Neural progenitor cell (in vitro differentiated cells): ENCODE measurements at regions not wholly inside any gene's neighbourhood (a gene's known extent, or its start where the extent isn't known, plus 50 kb on each side); places are given as distances from the start of the nearest gene placed in this dataset.

Experiments used
- DNase-seq: peaks from one replicate; pipeline ENCODE4 v3.0.0-alpha.2; 2016; ENCODE audit warnings: low spot score
- H2AFZ ChIP-seq: fragments of 200-600 bp; sonication (generic); replicated peaks from 2 replicates; pipeline ENCODE4 v1.6.1; 2016; ENCODE audit warnings: antibody characterized with exemption
- H3F3A ChIP-seq: fragments of 200-600 bp; sonication (generic); 2 replicates; pipeline ENCODE4 v1.6.1; 2016; ENCODE audit warnings: antibody characterized with exemption, low read depth
- H3K27ac ChIP-seq: fragments of 200-600 bp; sonication (generic); 2 replicates; pipeline ENCODE4 v1.5.1; 2016; ENCODE audit warnings: mild to moderate bottlenecking
- H3K27me3 ChIP-seq: fragments of 200-600 bp; sonication (generic); 2 replicates; pipeline ENCODE4 v1.6.1; 2016; ENCODE audit warnings: mild to moderate bottlenecking, moderate library complexity
- H3K36me3 ChIP-seq: fragments of 200-600 bp; sonication (generic); 2 replicates; pipeline ENCODE4 v1.5.1; 2016
- H3K4me1 ChIP-seq: fragments of 200-600 bp; sonication (generic); 2 replicates; pipeline ENCODE4 v1.6.1; 2016; ENCODE audit warnings: mixed run types
- H3K4me2 ChIP-seq: fragments of 200-600 bp; sonication (generic); 2 replicates; pipeline ENCODE4 v1.6.1; 2016
- H3K4me3 ChIP-seq: fragments of 200-600 bp; sonication (generic); 2 replicates; pipeline ENCODE4 v1.5.1; 2016
- H3K79me2 ChIP-seq: fragments of 200-600 bp; sonication (generic); 2 replicates; pipeline ENCODE4 v1.6.1; 2016; ENCODE audit warnings: low read depth
- H3K9ac ChIP-seq: fragments of 200-600 bp; sonication (generic); 2 replicates; pipeline ENCODE4 v1.6.1; 2016
- H3K9me3 ChIP-seq: fragments of 200-600 bp; sonication (generic); 2 replicates; pipeline ENCODE4 v1.5.1; 2016; ENCODE audit warnings: low read depth
- H4K20me1 ChIP-seq: fragments of 200-600 bp; sonication (generic); 2 replicates; pipeline ENCODE4 v1.6.1; 2016; ENCODE audit warnings: low read depth
- H3K27ac Mint-ChIP-seq: 3 replicates; pipeline ENCODE4 v1.8.0; 2021; ENCODE audit warnings: mixed read lengths
- H3K27me3 Mint-ChIP-seq: 2 replicates; pipeline ENCODE4 v1.8.0; 2022; ENCODE audit warnings: low read depth, mild to moderate bottlenecking, inconsistent platforms, moderate library complexity, mixed read lengths; ENCODE audit not compliant: insufficient read depth
- H3K36me3 Mint-ChIP-seq: 3 replicates; pipeline ENCODE4 v1.8.0; 2021; ENCODE audit warnings: mixed read lengths
- H3K4me1 Mint-ChIP-seq: 3 replicates; pipeline ENCODE4 v1.8.0; 2021; ENCODE audit warnings: mixed read lengths
- H3K4me3 Mint-ChIP-seq: 3 replicates; pipeline ENCODE4 v1.8.0; 2021; ENCODE audit warnings: mild to moderate bottlenecking, moderate library complexity, mixed read lengths
- H3K9me3 Mint-ChIP-seq: 3 replicates; pipeline ENCODE4 v1.8.0; 2020; ENCODE audit warnings: mixed read lengths
- EZH2 ChIP-seq: fragments of 200-600 bp; sonication (generic); IDR thresholded peaks from 2 replicates; pipeline ENCODE4 v1.6.1; 2017; ENCODE audit warnings: antibody characterized with exemption, mild to moderate bottlenecking, moderate library complexity
- EZH2phosphoT487 ChIP-seq: fragments of 200-600 bp; sonication (generic); IDR thresholded peaks from 2 replicates; pipeline ENCODE4 v1.6.1; 2017; ENCODE audit warnings: antibody characterized with exemption
- TF ChIP-seq, protein P1 (sequence below): fragments of 200-600 bp; sonication (generic); IDR thresholded peaks from 2 replicates; pipeline ENCODE4 v1.5.1; 2017; ENCODE audit warnings: antibody characterized with exemption, mild to moderate bottlenecking

DNA sequence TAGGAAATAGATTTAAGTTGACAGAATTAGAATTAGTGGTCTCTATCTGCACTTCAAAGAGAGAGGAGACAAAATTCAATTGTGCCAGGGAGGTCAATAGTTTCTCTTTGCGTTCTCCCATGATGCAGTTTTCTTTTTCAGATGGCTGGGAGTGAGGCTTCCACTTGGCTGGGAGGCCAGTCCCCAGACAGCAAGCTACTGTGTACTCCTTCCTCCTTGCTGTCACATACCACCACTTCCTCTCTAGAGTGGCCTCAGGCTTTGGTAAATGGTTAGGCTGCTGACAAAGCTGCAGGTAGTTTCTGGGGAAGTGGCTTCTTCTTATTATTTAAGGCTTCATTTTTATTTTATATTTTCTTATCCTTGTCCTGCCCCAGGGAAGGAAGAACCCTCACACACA is 106.2 kb upstream of the HS3ST4 start:
- Mint-ChIP-seq H3K36me3 (no peaks in the 10 kb centered on the region), H3K27ac (no peak overlapping the region), H3K4me1 (no peaks in the 10 kb centered on the region), H3K9me3 (peaks cover 2% of the 10 kb centered on the region), H3K27me3 (peaks cover 3% of the 10 kb centered on the region), H3K4me3 (no peak overlapping the region)
- no peak overlapping the region for H2AFZ ChIP-seq
- H3K4me3 ChIP-seq, result no peak overlapping the region
- no peak for DNase-seq
- H3K4me2 ChIP-seq, result no peak overlapping the region
- H3K27ac ChIP-seq, result no peak overlapping the region
- H3F3A ChIP-seq, result no peaks in the 10 kb centered on the region
- no peaks in the 10 kb centered on the region for H3K4me1 ChIP-seq
- no peaks in the 10 kb centered on the region for H3K36me3 ChIP-seq
- H3K27me3 ChIP-seq, result no peaks in the 10 kb centered on the region
- no peaks in the 10 kb centered on the region for H3K9me3 ChIP-seq
- H3K9ac ChIP-seq, result no peak overlapping the region
- TF ChIP-seq EZH2phosphoT487, result no peak
- no peak for TF ChIP-seq EZH2
- TF ChIP-seq, protein P1, sequence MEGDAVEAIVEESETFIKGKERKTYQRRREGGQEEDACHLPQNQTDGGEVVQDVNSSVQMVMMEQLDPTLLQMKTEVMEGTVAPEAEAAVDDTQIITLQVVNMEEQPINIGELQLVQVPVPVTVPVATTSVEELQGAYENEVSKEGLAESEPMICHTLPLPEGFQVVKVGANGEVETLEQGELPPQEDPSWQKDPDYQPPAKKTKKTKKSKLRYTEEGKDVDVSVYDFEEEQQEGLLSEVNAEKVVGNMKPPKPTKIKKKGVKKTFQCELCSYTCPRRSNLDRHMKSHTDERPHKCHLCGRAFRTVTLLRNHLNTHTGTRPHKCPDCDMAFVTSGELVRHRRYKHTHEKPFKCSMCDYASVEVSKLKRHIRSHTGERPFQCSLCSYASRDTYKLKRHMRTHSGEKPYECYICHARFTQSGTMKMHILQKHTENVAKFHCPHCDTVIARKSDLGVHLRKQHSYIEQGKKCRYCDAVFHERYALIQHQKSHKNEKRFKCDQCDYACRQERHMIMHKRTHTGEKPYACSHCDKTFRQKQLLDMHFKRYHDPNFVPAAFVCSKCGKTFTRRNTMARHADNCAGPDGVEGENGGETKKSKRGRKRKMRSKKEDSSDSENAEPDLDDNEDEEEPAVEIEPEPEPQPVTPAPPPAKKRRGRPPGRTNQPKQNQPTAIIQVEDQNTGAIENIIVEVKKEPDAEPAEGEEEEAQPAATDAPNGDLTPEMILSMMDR, result no peak
- H3K79me2 ChIP-seq, result no peaks in the 10 kb centered on the region
- no peaks in the 10 kb centered on the region for H4K20me1 ChIP-seq

DNA sequence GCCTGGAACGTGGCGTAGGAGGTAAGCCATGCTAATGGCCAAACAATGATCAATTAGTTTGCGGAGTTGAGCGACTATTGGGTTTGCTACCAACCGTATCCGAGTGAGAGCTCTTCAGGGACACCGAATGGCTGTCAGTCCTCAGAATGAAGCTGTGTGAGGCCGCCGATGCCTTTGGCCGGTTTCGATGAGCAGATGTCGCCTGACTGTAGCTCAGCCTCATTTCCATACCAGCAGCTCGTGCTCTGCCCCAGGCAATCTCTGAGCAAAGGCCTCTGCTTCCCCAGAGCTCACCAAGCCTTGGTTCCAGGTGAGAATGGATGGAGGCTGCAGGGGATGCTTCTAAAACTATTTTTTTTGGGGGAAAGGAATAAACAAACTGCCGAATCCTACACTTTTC is 111.7 kb upstream of the HS3ST4 start:
- no peak overlapping the region for H3K27ac ChIP-seq

DNA sequence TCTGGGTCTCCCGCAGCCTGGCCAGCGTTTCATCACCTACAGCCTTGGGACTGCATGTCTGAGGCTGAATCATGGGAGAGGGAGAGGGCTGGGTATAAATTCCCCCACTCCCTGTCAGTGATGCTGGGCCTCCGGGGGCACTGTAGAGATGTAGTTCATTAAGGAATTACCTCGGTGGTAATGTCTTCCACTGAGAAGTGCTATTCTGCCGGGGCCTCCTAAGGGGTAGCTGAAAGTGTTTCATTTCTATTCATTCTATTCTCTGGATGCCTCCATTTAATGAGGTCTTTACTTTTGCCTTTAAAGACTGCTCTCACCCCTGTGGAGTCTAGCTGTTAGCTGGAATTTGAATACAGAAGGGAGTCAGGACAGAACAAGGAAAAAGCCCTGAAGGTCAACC is 116.4 kb upstream of the HS3ST4 start:
- TF ChIP-seq, protein P1, result peak; percentile 37
- no peak for TF ChIP-seq EZH2
- TF ChIP-seq EZH2phosphoT487, result peak; percentile 89
- H3K27ac ChIP-seq, result no peak overlapping the region
- peaks cover 10% of the 10 kb centered on the region for H3K4me1 ChIP-seq
- no peak overlapping the region for H3K4me3 ChIP-seq
- H3K27me3 ChIP-seq, result no peaks in the 10 kb centered on the region
- H3K27me3 Mint-ChIP-seq, result peaks cover 20% of the 10 kb centered on the region
- H3K4me2 ChIP-seq, result peak overlapping the region; percentile 49
- no peaks in the 10 kb centered on the region for H3K79me2 ChIP-seq
- DNase-seq, result peak; percentile 89
- H3K36me3 ChIP-seq, result no peaks in the 10 kb centered on the region
- H3K4me3 Mint-ChIP-seq, result no peak overlapping the region
- H3K4me1 Mint-ChIP-seq, result peaks cover 16% of the 10 kb centered on the region
- no peak overlapping the region for H3K27ac Mint-ChIP-seq
- no peak overlapping the region for H3K9ac ChIP-seq
- H2AFZ ChIP-seq, result no peak overlapping the region
- H3F3A ChIP-seq, result peaks cover 29% of the 10 kb centered on the region
- no peaks in the 10 kb centered on the region for H4K20me1 ChIP-seq
- H3K9me3 Mint-ChIP-seq, result peaks cover 14% of the 10 kb centered on the region
- no peaks in the 10 kb centered on the region for H3K36me3 Mint-ChIP-seq
- peaks cover 8% of the 10 kb centered on the region for H3K9me3 ChIP-seq

More for the DNA sequence above, 111.7 kb upstream of the HS3ST4 start:
- Mint-ChIP-seq H3K27ac (no peak overlapping the region), H3K4me3 (no peak overlapping the region), H3K36me3 (no peaks in the 10 kb centered on the region), H3K27me3 (peaks cover 16% of the 10 kb centered on the region), H3K4me1 (peaks cover 13% of the 10 kb centered on the region), H3K9me3 (peaks cover 17% of the 10 kb centered on the region)
- Histone ChIP-seq H3K79me2 (no peaks in the 10 kb centered on the region), H3K4me2 (no peak overlapping the region), H3K9me3 (peaks cover 8% of the 10 kb centered on the region), H2AFZ (no peak overlapping the region), H3K36me3 (no peaks in the 10 kb centered on the region), H3K27me3 (no peaks in the 10 kb centered on the region), H4K20me1 (no peaks in the 10 kb centered on the region), H3K9ac (no peak overlapping the region), H3K4me1 (peaks cover 2% of the 10 kb centered on the region), H3F3A (peaks cover 21% of the 10 kb centered on the region), H3K4me3 (no peak overlapping the region)
- TF ChIP-seq, protein P1, result no peak
- TF ChIP-seq EZH2 (no peak), EZH2phosphoT487 (no peak)
- no peak for DNase-seq
